GM12872 (cell line): ENCODE measurements at regions not wholly inside any gene's neighbourhood (a gene's known extent, or its start where the extent isn't known, plus 50 kb on each side); places are given as distances from the start of the nearest gene placed in this dataset.

Experiments
- CTCF ChIP-seq: IDR thresholded peaks from 3 replicates; pipeline ENCODE4 v1.5.1; 2011; ENCODE audit warnings: low read depth, mild to moderate bottlenecking, low read length, moderate library complexity; ENCODE audit not compliant: insufficient read depth

DNA sequence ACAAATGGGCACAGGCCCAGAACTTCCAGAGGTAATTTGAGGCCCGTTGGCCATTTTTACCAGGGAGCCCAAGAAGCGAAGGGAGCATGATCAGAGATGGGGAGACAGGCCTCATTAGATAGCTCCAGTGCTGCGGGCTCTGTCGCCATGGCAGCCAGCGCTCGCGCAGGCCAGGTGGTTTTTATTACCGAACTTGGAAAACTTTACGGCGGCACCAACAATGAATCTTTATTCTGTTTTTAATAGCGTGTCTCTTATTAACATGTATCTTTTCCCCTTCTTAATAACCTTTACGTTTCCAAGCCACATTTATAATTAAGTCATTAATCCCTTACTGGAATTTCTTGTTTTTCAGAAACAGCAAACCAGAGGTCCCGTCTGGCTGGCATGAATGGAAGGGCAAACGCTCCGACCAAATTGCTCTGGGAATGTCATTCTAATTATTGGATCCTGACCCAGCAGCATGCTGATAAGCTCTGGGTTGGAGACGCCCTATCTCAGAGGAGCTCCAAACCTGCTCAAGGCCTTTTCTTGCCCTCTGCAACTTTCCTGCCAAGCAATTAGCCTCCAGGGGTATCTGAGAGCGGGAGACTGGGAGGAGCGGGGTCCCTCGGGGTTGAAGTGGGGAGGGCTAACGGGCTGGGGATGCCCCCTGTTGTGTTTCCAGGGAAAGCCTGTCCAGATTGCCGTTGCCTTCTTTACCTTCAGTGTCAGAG, 256.4 kb downstream of the TLE3 start:
- no peak for TF ChIP-seq CTCF

- no peak for TF ChIP-seq CTCF
Measured at GRCh38 chr15:69842851-69843250, 254.9 kb downstream of the TLE3 start.

- no peak for TF ChIP-seq CTCF
Measured at GRCh38 chr15:69843276-69843899, 254.3 kb downstream of the TLE3 start.

DNA sequence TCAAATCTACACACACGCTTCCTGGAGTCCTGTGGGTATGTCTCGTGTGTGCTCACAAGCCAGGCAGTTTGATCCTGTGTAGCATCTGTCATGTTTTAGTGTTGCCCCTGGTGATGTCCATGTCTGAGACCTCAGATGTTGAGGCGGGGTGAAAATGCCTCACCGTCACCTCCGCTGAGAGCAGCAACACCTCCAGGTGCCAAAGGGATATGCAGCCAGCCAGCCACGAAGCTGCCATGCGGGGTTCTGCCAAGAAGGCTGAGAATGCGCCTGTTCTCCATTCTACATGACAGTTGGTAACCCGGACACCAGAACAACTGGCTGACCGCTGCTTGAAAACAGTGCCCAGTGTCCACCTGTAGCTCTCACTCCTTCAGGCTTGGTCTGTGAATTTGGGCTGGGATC, 253.8 kb downstream of the TLE3 start:
- TF ChIP-seq CTCF = no peak

GRCh38 chr15:69845159-69845558, 252.6 kb downstream of the TLE3 start:
- TF ChIP-seq CTCF = no peak

DNA sequence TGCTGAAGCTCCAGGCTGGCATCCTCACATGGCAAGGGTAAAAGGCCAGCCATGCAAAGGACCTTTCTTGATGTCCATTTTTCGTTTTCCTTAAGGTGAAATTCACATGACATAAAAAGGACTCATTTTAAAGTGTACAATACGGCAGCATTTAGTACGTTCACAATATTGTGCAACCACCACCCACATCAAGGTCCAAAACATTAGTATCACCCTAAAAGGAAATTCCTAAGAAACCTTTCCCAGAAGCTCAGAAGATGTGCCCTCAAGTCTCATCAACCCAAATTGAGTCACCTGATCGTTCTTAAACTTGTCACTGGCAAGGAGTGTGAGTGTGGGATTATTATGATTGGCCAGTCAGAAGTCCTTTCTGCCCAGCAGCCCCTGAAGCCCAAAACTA, 250.1 kb downstream of the TLE3 start:
- no peak for TF ChIP-seq CTCF

GRCh38 chr15:69848096-69848495, 249.6 kb downstream of the TLE3 start:
- no peak for TF ChIP-seq CTCF
